HepG2 (cell line): ENCODE measurements at regions not wholly inside any gene's neighbourhood (a gene's known extent, or its start where the extent isn't known, plus 50 kb on each side); places are given as distances from the start of the nearest gene placed in this dataset.

Experiments
- NR3C1 ChIP-seq: sonication (generic); formaldehyde crosslinking; IDR thresholded peaks from 2 replicates; pipeline ENCODE4 v1.4.0; 2020; ENCODE audit warnings: missing genetic modification reagents
- POLR2A ChIP-seq, 2 experiments: IDR thresholded peaks; 2 replicates each; pipeline ENCODE4 v1.6.1; 2011; ENCODE audit warnings: low read depth in 2 of 2, low read length in 2 of 2, mild to moderate bottlenecking in 1 of 2, moderate library complexity in 1 of 2; ENCODE audit not compliant: insufficient read depth in 1 of 2
- POLR2AphosphoS5 ChIP-seq: IDR thresholded peaks from 2 replicates; pipeline ENCODE4 v1.6.1; 2012; ENCODE audit warnings: low read depth, low read length
- ZFP41 ChIP-seq: sonication (generic); formaldehyde crosslinking; IDR thresholded peaks from 2 replicates; pipeline ENCODE4 v1.4.0; 2020; ENCODE audit warnings: mild to moderate bottlenecking, missing genetic modification reagents, borderline replicate concordance
- ZNF10 ChIP-seq: sonication (generic); formaldehyde crosslinking; IDR thresholded peaks from 2 replicates; pipeline ENCODE4 v1.4.0; 2020; ENCODE audit warnings: mild to moderate bottlenecking, low read depth, missing genetic modification reagents, borderline replicate concordance
- ZNF224 ChIP-seq: sonication (generic); formaldehyde crosslinking; IDR thresholded peaks from 2 replicates; pipeline ENCODE4 v1.5.0; 2020; ENCODE audit warnings: mild to moderate bottlenecking, missing genetic modification reagents
- ZNF263 ChIP-seq: sonication (generic); formaldehyde crosslinking; IDR thresholded peaks from 2 replicates; pipeline ENCODE4 v1.4.0; 2020; ENCODE audit warnings: missing genetic modification reagents
- ZNF615 ChIP-seq: sonication (generic); formaldehyde crosslinking; IDR thresholded peaks from 2 replicates; pipeline ENCODE4 v1.5.0; 2020; ENCODE audit warnings: mild to moderate bottlenecking, missing genetic modification reagents, borderline replicate concordance
- TF ChIP-seq, protein P1 (sequence below): sonication (generic); formaldehyde crosslinking; IDR thresholded peaks from 2 replicates; pipeline ENCODE4 v1.5.0; 2020; ENCODE audit warnings: mild to moderate bottlenecking, missing genetic modification reagents, moderate library complexity
- TF ChIP-seq, protein P2 (sequence below): sonication (generic); formaldehyde crosslinking; IDR thresholded peaks from 2 replicates; pipeline ENCODE4 v1.5.0; 2020; ENCODE audit warnings: mild to moderate bottlenecking, missing genetic modification reagents
- TF ChIP-seq, protein P3 (sequence below): sonication (generic); formaldehyde crosslinking; IDR thresholded peaks from 2 replicates; pipeline ENCODE4 v1.4.0; 2020; ENCODE audit warnings: missing genetic modification reagents
- TF ChIP-seq, protein P4 (sequence below): sonication (generic); formaldehyde crosslinking; IDR thresholded peaks from 2 replicates; pipeline ENCODE4 v1.4.0; 2020; ENCODE audit warnings: missing genetic modification reagents, borderline replicate concordance

DNA sequence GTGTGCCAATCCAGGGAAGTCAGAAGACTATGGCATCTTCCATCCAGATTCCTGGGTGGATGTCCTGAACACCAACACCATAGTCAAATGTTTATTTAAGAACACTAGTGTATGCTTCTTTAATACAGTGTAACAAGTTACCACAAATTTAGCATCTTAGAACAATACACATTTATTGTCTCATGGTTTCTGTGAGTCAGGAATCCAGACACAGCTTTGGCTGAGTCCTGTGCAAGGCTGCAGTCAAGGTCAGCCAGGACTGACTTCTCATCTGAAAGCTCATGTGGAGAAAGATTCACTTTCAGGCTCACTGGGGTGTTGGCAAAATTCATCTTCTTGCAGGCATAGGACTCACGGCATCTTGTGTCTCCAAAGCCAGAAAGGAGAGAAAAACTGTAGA is 143.4 kb downstream of the ANXA2 start:
- TF ChIP-seq NR3C1 (CRISPR knock-in tag) = no peak
- TF ChIP-seq ZNF263 = no peak
- TF ChIP-seq ZNF615 (CRISPR knock-in tag) = no peak
- TF ChIP-seq, protein P1, sequence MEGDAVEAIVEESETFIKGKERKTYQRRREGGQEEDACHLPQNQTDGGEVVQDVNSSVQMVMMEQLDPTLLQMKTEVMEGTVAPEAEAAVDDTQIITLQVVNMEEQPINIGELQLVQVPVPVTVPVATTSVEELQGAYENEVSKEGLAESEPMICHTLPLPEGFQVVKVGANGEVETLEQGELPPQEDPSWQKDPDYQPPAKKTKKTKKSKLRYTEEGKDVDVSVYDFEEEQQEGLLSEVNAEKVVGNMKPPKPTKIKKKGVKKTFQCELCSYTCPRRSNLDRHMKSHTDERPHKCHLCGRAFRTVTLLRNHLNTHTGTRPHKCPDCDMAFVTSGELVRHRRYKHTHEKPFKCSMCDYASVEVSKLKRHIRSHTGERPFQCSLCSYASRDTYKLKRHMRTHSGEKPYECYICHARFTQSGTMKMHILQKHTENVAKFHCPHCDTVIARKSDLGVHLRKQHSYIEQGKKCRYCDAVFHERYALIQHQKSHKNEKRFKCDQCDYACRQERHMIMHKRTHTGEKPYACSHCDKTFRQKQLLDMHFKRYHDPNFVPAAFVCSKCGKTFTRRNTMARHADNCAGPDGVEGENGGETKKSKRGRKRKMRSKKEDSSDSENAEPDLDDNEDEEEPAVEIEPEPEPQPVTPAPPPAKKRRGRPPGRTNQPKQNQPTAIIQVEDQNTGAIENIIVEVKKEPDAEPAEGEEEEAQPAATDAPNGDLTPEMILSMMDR (CRISPR knock-in tag) = no peak
- no peak for TF ChIP-seq ZNF10
- TF ChIP-seq ZNF224 (CRISPR knock-in tag) = no peak
- no peak for TF ChIP-seq POLR2A (IDR thresholded peaks at IDR 0.05; ENCODE audit: insufficient read depth in 1 of 2, low read depth in 2 of 2, low read length in 2 of 2)
- TF ChIP-seq, protein P2, sequence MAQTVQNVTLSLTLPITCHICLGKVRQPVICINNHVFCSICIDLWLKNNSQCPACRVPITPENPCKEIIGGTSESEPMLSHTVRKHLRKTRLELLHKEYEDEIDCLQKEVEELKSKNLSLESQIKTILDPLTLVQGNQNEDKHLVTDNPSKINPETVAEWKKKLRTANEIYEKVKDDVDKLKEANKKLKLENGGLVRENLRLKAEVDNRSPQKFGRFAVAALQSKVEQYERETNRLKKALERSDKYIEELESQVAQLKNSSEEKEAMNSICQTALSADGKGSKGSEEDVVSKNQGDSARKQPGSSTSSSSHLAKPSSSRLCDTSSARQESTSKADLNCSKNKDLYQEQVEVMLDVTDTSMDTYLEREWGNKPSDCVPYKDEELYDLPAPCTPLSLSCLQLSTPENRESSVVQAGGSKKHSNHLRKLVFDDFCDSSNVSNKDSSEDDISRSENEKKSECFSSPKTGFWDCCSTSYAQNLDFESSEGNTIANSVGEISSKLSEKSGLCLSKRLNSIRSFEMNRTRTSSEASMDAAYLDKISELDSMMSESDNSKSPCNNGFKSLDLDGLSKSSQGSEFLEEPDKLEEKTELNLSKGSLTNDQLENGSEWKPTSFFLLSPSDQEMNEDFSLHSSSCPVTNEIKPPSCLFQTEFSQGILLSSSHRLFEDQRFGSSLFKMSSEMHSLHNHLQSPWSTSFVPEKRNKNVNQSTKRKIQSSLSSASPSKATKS = no peak
- TF ChIP-seq, protein P3, sequence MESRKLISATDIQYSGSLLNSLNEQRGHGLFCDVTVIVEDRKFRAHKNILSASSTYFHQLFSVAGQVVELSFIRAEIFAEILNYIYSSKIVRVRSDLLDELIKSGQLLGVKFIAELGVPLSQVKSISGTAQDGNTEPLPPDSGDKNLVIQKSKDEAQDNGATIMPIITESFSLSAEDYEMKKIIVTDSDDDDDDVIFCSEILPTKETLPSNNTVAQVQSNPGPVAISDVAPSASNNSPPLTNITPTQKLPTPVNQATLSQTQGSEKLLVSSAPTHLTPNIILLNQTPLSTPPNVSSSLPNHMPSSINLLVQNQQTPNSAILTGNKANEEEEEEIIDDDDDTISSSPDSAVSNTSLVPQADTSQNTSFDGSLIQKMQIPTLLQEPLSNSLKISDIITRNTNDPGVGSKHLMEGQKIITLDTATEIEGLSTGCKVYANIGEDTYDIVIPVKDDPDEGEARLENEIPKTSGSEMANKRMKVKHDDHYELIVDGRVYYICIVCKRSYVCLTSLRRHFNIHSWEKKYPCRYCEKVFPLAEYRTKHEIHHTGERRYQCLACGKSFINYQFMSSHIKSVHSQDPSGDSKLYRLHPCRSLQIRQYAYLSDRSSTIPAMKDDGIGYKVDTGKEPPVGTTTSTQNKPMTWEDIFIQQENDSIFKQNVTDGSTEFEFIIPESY (CRISPR knock-in tag) = no peak
- TF ChIP-seq, protein P4, sequence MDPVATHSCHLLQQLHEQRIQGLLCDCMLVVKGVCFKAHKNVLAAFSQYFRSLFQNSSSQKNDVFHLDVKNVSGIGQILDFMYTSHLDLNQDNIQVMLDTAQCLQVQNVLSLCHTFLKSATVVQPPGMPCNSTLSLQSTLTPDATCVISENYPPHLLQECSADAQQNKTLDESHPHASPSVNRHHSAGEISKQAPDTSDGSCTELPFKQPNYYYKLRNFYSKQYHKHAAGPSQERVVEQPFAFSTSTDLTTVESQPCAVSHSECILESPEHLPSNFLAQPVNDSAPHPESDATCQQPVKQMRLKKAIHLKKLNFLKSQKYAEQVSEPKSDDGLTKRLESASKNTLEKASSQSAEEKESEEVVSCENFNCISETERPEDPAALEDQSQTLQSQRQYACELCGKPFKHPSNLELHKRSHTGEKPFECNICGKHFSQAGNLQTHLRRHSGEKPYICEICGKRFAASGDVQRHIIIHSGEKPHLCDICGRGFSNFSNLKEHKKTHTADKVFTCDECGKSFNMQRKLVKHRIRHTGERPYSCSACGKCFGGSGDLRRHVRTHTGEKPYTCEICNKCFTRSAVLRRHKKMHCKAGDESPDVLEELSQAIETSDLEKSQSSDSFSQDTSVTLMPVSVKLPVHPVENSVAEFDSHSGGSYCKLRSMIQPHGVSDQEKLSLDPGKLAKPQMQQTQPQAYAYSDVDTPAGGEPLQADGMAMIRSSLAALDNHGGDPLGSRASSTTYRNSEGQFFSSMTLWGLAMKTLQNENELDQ (CRISPR knock-in tag) = no peak
- no peak for TF ChIP-seq ZFP41 (CRISPR knock-in tag)
- TF ChIP-seq POLR2AphosphoS5 = no peak
